Spleen (tissue), 11 donors: ENCODE measurements at regions not wholly inside any gene's neighbourhood (a gene's known extent, or its start where the extent isn't known, plus 50 kb on each side); places are given as distances from the start of the nearest gene placed in this dataset.

ENCODE experiments used
- DNase-seq: peaks from one replicate; pipeline ENCODE4 v3.0.0-alpha.2; 2020
- H3K27ac ChIP-seq, 8 donors: fragments of 200-600 bp; sonication (generic) in 7 of 8; 1 replicate in 4 of 8; 2 replicates in 4 of 8; pipeline versions ENCODE4 v1.5.0 to v1.8.0; 2016 to 2021; ENCODE audit warnings: inconsistent platforms in 4 of 8, mild to moderate bottlenecking in 4 of 8, moderate library complexity in 1 of 8
- H3K27me3 ChIP-seq, 7 donors: fragments of 200-600 bp; sonication (generic) in 6 of 7; replicated peaks in 1 of 7; 1 replicate in 4 of 7; 2 replicates in 3 of 7; pipeline versions ENCODE4 v1.5.0 to v1.8.0; 2016 to 2021; ENCODE audit warnings: inconsistent platforms in 3 of 7, mild to moderate bottlenecking in 1 of 7
- H3K36me3 ChIP-seq, 6 donors: fragments of 200-600 bp; sonication (generic) in 5 of 6; 1 replicate in 4 of 6; 2 replicates in 2 of 6; pipeline versions ENCODE4 v1.5.0 to v1.8.0; 2016 to 2021; ENCODE audit warnings: inconsistent platforms in 2 of 6
- H3K4me1 ChIP-seq, 6 donors: fragments of 200-600 bp; sonication (generic) in 5 of 6; 1 replicate in 3 of 6; 2 replicates in 3 of 6; pipeline versions ENCODE4 v1.5.0 to v1.8.0; 2016 to 2021; ENCODE audit warnings: inconsistent platforms in 3 of 6
- H3K4me3 ChIP-seq, 8 donors: fragments of 200-600 bp; sonication (generic) in 7 of 8; 1 replicate in 4 of 8; 2 replicates in 4 of 8; pipeline versions ENCODE4 v1.5.0 to v1.8.0; 2016 to 2021; ENCODE audit warnings: inconsistent platforms in 4 of 8, mild to moderate bottlenecking in 4 of 8, moderate library complexity in 2 of 8
- H3K9me3 ChIP-seq, 8 donors: fragments of 200-600 bp; sonication (generic) in 7 of 8; 1 replicate in 4 of 8; 2 replicates in 4 of 8; pipeline versions ENCODE4 v1.5.0 to v1.8.0; 2016 to 2021; ENCODE audit warnings: inconsistent platforms in 4 of 8
- CTCF ChIP-seq, 11 experiments: fragments of 200-600 bp in 7 of 11; fragments of 450-650 bp in 4 of 11; sonication (generic) in 4 of 11; IDR thresholded peaks in 8 of 11; conservative IDR thresholded peaks in 3 of 11; 1 replicate in 7 of 11; 2 replicates in 4 of 11; pipeline versions ENCODE4 v1.4.0 to v1.8.0; 2016 to 2021; ENCODE audit warnings: antibody characterized with exemption in 11 of 11, inconsistent platforms in 4 of 11, mild to moderate bottlenecking in 1 of 11
- POLR2A ChIP-seq, 3 donors: fragments of 450-650 bp; IDR thresholded peaks; one replicate each; pipeline ENCODE4 v1.5.1; 2017; ENCODE audit warnings: antibody characterized with exemption in 3 of 3, mild to moderate bottlenecking in 1 of 3
- POLR2AphosphoS5 ChIP-seq, 3 donors: sonication (generic); formaldehyde crosslinking; IDR thresholded peaks; one replicate each; pipeline ENCODE4 v1.5.1; 2017; ENCODE audit warnings: antibody characterized with exemption in 3 of 3
- WGBS, 5 donors: extraction: QIAGEN DNeasy Blood & Tissue Kit in 3 of 5; methylation state at CpG; one replicate each; pipeline versions ENCODE4 v1.1.5 to v1.1.7; 2013 to 2018; 5-methylcytosine and 5-hydroxymethylcytosine counted together
- intact Hi-C: fragments of 100-400 bp; cut with DNase I; formaldehyde crosslinking; loops from one replicate; pipeline ENCODE4 v1.15.0; 2023; ENCODE audit warnings: low total_unique reads
- donor health status: healthy with polysubstance abuse.
- donor health status: DM: no; HTN: no; CAD: no; lungs with moderate emphysema.
- donor health status: DM: no; HTN: no; CAD: no.
- donor health status: Bipolar disorder and iron deficiency.
- donor health status: healthy.
- donor health status: DM: no; HTN: no; CAD: no.
- donor health status: DM: yes; HTN: yes; CAD: no.

- TF ChIP-seq POLR2A (IDR thresholded peaks at IDR 0.05) (no peak), CTCF (IDR thresholded peaks at IDR 0.05 in 8 of 11, conservative IDR thresholded peaks at IDR 0.05 in 3 of 11) (no peak), POLR2AphosphoS5 (IDR thresholded peaks at IDR 0.05) (no peak)
- no peaks in the 10 kb centered on the region for H3K27me3 ChIP-seq
- WGBS, 5 donors, result 68 to 88% (median 78%) methylated on average over 2 of the region's 2 CpGs
These were observed 1007.3 kb upstream of the CELF2 start for GRCh38 chr10:10010397-10010796.

GRCh38 chr10:10014846-10015245, 1002.8 kb upstream of the CELF2 start:
- H3K27me3 ChIP-seq, result no peaks in the 10 kb centered on the region
- peaks cover 0 to 6% (median 0%) of the 10 kb centered on the region in 8 donors for H3K9me3 ChIP-seq
- 72 to 87% (median 86%) methylated on average over 1 of the region's 1 CpG for WGBS, 5 donors
- intact Hi-C loops, result no loop called here
- no peaks in the 10 kb centered on the region for H3K36me3 ChIP-seq
- no peak overlapping the region for H3K27ac ChIP-seq
- no peak overlapping the region for H3K4me3 ChIP-seq
- no peak for DNase-seq
- TF ChIP-seq CTCF (IDR thresholded peaks at IDR 0.05 in 8 of 11, conservative IDR thresholded peaks at IDR 0.05 in 3 of 11) (no peak), POLR2A (IDR thresholded peaks at IDR 0.05) (no peak)
- H3K4me1 ChIP-seq, result no peaks in the 10 kb centered on the region

More at GRCh38 chr10:10010397-10010796, 1007.3 kb upstream of the CELF2 start:
- DNase-seq, result no peak
- Histone ChIP-seq H3K9me3 (no peaks in the 10 kb centered on the region), H3K4me3 (no peak overlapping the region), H3K27ac (no peak overlapping the region), H3K4me1 (no peaks in the 10 kb centered on the region), H3K36me3 (no peaks in the 10 kb centered on the region)
- intact Hi-C loops, result no loop called here

GRCh38 chr10:10017716-10018115, 1000.0 kb upstream of the CELF2 start:
- H3K27ac ChIP-seq, result no peak overlapping the region
- WGBS, 5 donors, result 77 to 81% (median 79%) methylated on average over 5 of the region's 5 CpGs
- no peaks in the 10 kb centered on the region for H3K27me3 ChIP-seq
- no peak overlapping the region for H3K4me3 ChIP-seq
- TF ChIP-seq CTCF (IDR thresholded peaks at IDR 0.05 in 8 of 11, conservative IDR thresholded peaks at IDR 0.05 in 3 of 11) (no peak), POLR2A (IDR thresholded peaks at IDR 0.05) (no peak), POLR2AphosphoS5 (IDR thresholded peaks at IDR 0.05) (no peak)
- intact Hi-C loops, result no loop called here
- peaks cover 0 to 19% (median 0%) of the 10 kb centered on the region in 8 donors for H3K9me3 ChIP-seq
- no peak for DNase-seq
- no peaks in the 10 kb centered on the region for H3K36me3 ChIP-seq
- no peaks in the 10 kb centered on the region for H3K4me1 ChIP-seq

- intact Hi-C loops, result no loop called here
- no peak overlapping the region for H3K4me3 ChIP-seq
- H3K36me3 ChIP-seq, result no peaks in the 10 kb centered on the region
- no peak overlapping the region for H3K27ac ChIP-seq
- TF ChIP-seq CTCF (IDR thresholded peaks at IDR 0.05 in 8 of 11, conservative IDR thresholded peaks at IDR 0.05 in 3 of 11) (no peak), POLR2AphosphoS5 (IDR thresholded peaks at IDR 0.05) (no peak), POLR2A (IDR thresholded peaks at IDR 0.05) (no peak)
- no peaks in the 10 kb centered on the region for H3K4me1 ChIP-seq
- no peaks in the 10 kb centered on the region for H3K27me3 ChIP-seq
- WGBS, 5 donors, result 43 to 74% (median 58%) methylated on average over 1 of the region's 1 CpG
- peaks cover 0 to 19% (median 0%) of the 10 kb centered on the region in 8 donors for H3K9me3 ChIP-seq
- DNase-seq, result no peak
These were observed 996.7 kb upstream of the CELF2 start for GRCh38 chr10:10020945-10021344.
